Neural cell (in vitro differentiated cells): ENCODE measurements at regions not wholly inside any gene's neighbourhood (a gene's known extent, or its start where the extent isn't known, plus 50 kb on each side); places are given as distances from the start of the nearest gene placed in this dataset.

ENCODE experiments used
- H2AFZ ChIP-seq: fragments of 200-600, 300-800 bp; sonication (generic), shearing (Covaris generic); 2 replicates; pipeline ENCODE4 v1.6.0; 2014; ENCODE audit warnings: low read depth, mild to moderate bottlenecking, antibody characterized with exemption, low read length, moderate library complexity
- H3F3A ChIP-seq: fragments of 200-600 bp; shearing (Covaris generic); 2 replicates; pipeline ENCODE4 v1.6.1; 2016; ENCODE audit warnings: mild to moderate bottlenecking, moderate library complexity, mixed read lengths, antibody characterized with exemption, low read length; ENCODE audit not compliant: insufficient read depth, poor library complexity, severe bottlenecking
- H3K27ac ChIP-seq: fragments of 200-600, 300-800 bp; sonication (generic), shearing (Covaris generic); 2 replicates; pipeline ENCODE4 v1.5.1; 2014; ENCODE audit warnings: mild to moderate bottlenecking, low read length, moderate library complexity
- H3K27me3 ChIP-seq: fragments of 300-800, 200-600 bp; sonication (generic), shearing (Covaris generic); 2 replicates; pipeline ENCODE4 v1.6.0; 2014; ENCODE audit warnings: mild to moderate bottlenecking, low read depth, low read length, moderate library complexity; ENCODE audit not compliant: insufficient read depth
- H3K36me3 ChIP-seq: fragments of 300-800, 200-600 bp; sonication (generic), shearing (Covaris generic); 2 replicates; pipeline ENCODE4 v1.5.1; 2014; ENCODE audit warnings: mild to moderate bottlenecking, antibody characterized with exemption, low read length, moderate library complexity; ENCODE audit not compliant: insufficient read depth
- H3K4me2 ChIP-seq: fragments of 300-800, 200-600 bp; sonication (generic), shearing (Covaris generic); 2 replicates; pipeline ENCODE4 v1.6.0; 2014; ENCODE audit warnings: mild to moderate bottlenecking, low read length
- H3K4me3 ChIP-seq: fragments of 300-800, 200-600 bp; sonication (generic), shearing (Covaris generic); 2 replicates; pipeline ENCODE4 v1.5.1; 2014; ENCODE audit warnings: mild to moderate bottlenecking, low read length, moderate library complexity
- H3K79me2 ChIP-seq: fragments of 200-600 bp; shearing (Covaris generic); replicated peaks from 2 replicates; pipeline ENCODE4 v1.6.0; 2014; ENCODE audit warnings: mild to moderate bottlenecking, low read length, moderate library complexity; ENCODE audit not compliant: insufficient read depth
- H3K9ac ChIP-seq: fragments of 300-800, 200-600 bp; sonication (generic), shearing (Covaris generic); 2 replicates; pipeline ENCODE4 v1.6.1; 2016; ENCODE audit warnings: mild to moderate bottlenecking, low read length, mixed read lengths
- H3K9me2 ChIP-seq: fragments of 200-600 bp; shearing (Covaris generic); 2 replicates; pipeline ENCODE4 v1.6.1; 2016; ENCODE audit warnings: mild to moderate bottlenecking, low read length, mixed read lengths; ENCODE audit not compliant: insufficient read depth
- H3K9me3 ChIP-seq: fragments of 200-600, 300-800 bp; sonication (generic), shearing (Covaris generic); 2 replicates; pipeline ENCODE4 v1.6.1; 2016; ENCODE audit warnings: mild to moderate bottlenecking, mixed run types, low read length, moderate library complexity, mixed read lengths
- H4K20me1 ChIP-seq: fragments of 200-600 bp; shearing (Covaris generic); 2 replicates; pipeline ENCODE4 v1.6.1; 2016; ENCODE audit warnings: mild to moderate bottlenecking, mixed run types; ENCODE audit not compliant: insufficient read depth
- CTCF ChIP-seq: fragments of 450-650 bp; IDR thresholded peaks from 2 replicates; pipeline ENCODE4 v1.5.1; 2014; ENCODE audit warnings: antibody characterized with exemption, mild to moderate bottlenecking, moderate library complexity; ENCODE audit not compliant: poor library complexity, severe bottlenecking
- EP300 ChIP-seq: fragments of 450-650 bp; conservative IDR thresholded peaks from 2 replicates; pipeline ENCODE4 v1.6.1; 2014; ENCODE audit warnings: antibody characterized with exemption, mild to moderate bottlenecking, moderate library complexity; ENCODE audit not compliant: poor library complexity, severe bottlenecking
- EZH2 ChIP-seq: fragments of 200-600, 300-800 bp; shearing (Covaris generic), sonication (generic); IDR thresholded peaks from 2 replicates; pipeline ENCODE4 v1.6.1; 2014; ENCODE audit warnings: antibody characterized with exemption, low read length, borderline replicate concordance, mild to moderate bottlenecking; ENCODE audit not compliant: insufficient read depth, poor library complexity, severe bottlenecking
- MXI1 ChIP-seq: fragments of 450-650 bp; conservative IDR thresholded peaks from 2 replicates; pipeline ENCODE4 v1.6.1; 2014; ENCODE audit warnings: antibody characterized with exemption, mild to moderate bottlenecking; ENCODE audit not compliant: poor library complexity, severe bottlenecking
- POLR2AphosphoS5 ChIP-seq: IDR thresholded peaks from 2 replicates; pipeline ENCODE4 v1.6.1; 2012
- RAD21 ChIP-seq: fragments of 450-650 bp; conservative IDR thresholded peaks from 2 replicates; pipeline ENCODE4 v1.6.1; 2014; ENCODE audit warnings: antibody characterized with exemption, mild to moderate bottlenecking, moderate library complexity
- SMC3 ChIP-seq: fragments of 450-650 bp; conservative IDR thresholded peaks from 2 replicates; pipeline ENCODE4 v1.6.1; 2014; ENCODE audit warnings: antibody characterized with exemption, mild to moderate bottlenecking, moderate library complexity; ENCODE audit not compliant: poor library complexity
- TAF1 ChIP-seq: IDR thresholded peaks from 2 replicates; pipeline ENCODE4 v1.6.1; 2012; ENCODE audit warnings: low read depth
- TF ChIP-seq, protein P1 (sequence below): IDR thresholded peaks from 2 replicates; pipeline ENCODE4 v1.6.1; 2012; ENCODE audit warnings: borderline replicate concordance

DNA sequence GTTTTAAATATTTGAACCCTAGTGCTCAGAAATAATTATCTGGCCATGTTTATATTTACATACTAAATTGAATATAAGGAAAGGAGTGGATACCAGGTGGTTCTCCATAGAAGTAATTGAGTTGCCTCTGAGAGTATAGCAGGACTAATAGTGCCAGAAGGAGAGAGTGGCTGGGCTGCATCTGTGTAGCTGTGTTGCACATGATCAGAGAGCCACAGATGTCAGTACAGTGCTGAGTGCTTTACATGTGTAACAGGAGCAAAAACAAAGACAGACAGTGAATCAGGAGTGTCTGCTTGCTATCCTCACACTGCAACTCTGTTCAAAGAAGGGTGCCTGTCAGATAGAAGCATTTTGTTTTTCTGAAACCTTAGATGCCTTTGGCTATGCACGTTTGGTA, 353.9 kb upstream of the PAPPA start:
- no peak overlapping the region for H2AFZ ChIP-seq
- no peaks in the 10 kb centered on the region for H3K36me3 ChIP-seq
- H3K4me2 ChIP-seq, result no peak overlapping the region
- H3K4me3 ChIP-seq, result no peak overlapping the region
- no peak overlapping the region for H3K9ac ChIP-seq
- H3K9me3 ChIP-seq, result no peaks in the 10 kb centered on the region
- H3F3A ChIP-seq, result no peaks in the 10 kb centered on the region
- H3K27ac ChIP-seq, result no peak overlapping the region
- TF ChIP-seq MXI1 (no peak), TAF1 (no peak), POLR2AphosphoS5 (no peak), EP300 (no peak), RAD21 (no peak), SMC3 (no peak), EZH2 (no peak), CTCF (no peak)
- TF ChIP-seq, protein P1, sequence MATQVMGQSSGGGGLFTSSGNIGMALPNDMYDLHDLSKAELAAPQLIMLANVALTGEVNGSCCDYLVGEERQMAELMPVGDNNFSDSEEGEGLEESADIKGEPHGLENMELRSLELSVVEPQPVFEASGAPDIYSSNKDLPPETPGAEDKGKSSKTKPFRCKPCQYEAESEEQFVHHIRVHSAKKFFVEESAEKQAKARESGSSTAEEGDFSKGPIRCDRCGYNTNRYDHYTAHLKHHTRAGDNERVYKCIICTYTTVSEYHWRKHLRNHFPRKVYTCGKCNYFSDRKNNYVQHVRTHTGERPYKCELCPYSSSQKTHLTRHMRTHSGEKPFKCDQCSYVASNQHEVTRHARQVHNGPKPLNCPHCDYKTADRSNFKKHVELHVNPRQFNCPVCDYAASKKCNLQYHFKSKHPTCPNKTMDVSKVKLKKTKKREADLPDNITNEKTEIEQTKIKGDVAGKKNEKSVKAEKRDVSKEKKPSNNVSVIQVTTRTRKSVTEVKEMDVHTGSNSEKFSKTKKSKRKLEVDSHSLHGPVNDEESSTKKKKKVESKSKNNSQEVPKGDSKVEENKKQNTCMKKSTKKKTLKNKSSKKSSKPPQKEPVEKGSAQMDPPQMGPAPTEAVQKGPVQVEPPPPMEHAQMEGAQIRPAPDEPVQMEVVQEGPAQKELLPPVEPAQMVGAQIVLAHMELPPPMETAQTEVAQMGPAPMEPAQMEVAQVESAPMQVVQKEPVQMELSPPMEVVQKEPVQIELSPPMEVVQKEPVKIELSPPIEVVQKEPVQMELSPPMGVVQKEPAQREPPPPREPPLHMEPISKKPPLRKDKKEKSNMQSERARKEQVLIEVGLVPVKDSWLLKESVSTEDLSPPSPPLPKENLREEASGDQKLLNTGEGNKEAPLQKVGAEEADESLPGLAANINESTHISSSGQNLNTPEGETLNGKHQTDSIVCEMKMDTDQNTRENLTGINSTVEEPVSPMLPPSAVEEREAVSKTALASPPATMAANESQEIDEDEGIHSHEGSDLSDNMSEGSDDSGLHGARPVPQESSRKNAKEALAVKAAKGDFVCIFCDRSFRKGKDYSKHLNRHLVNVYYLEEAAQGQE, result no peak
- H4K20me1 ChIP-seq, result no peaks in the 10 kb centered on the region
- H3K27me3 ChIP-seq, result no peaks in the 10 kb centered on the region
- no peaks in the 10 kb centered on the region for H3K9me2 ChIP-seq
- no peaks in the 10 kb centered on the region for H3K79me2 ChIP-seq

DNA sequence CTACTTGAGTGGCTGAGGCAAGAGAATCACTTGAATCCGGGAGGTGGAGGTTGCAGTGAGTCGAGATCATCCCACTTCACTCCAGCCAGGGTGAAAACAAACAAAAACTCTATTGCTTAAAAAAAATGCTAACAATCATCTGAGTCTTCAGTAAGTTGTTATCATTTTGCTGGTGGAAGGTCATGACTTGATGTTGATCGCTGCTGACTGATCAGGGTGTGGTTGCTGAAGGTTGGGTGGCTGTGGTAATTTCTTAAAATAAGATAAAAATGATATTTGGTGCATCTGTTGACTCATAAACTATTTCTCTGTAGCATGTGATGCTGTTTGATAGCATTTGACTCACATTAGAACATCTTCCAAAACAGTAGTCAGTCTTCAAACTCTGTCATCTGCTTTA, 349.4 kb upstream of the PAPPA start:
- Histone ChIP-seq H3K36me3 (no peaks in the 10 kb centered on the region), H2AFZ (no peak overlapping the region)

More for the DNA sequence above, 349.4 kb upstream of the PAPPA start:
- H3K9me2 ChIP-seq, result no peaks in the 10 kb centered on the region
- H4K20me1 ChIP-seq, result no peaks in the 10 kb centered on the region
- H3K27me3 ChIP-seq, result no peaks in the 10 kb centered on the region
- H3K9ac ChIP-seq, result no peak overlapping the region
- H3F3A ChIP-seq, result no peaks in the 10 kb centered on the region
- H3K9me3 ChIP-seq, result no peaks in the 10 kb centered on the region
- no peak overlapping the region for H3K4me3 ChIP-seq
- H3K27ac ChIP-seq, result no peak overlapping the region
- H3K79me2 ChIP-seq, result no peaks in the 10 kb centered on the region
- no peak overlapping the region for H3K4me2 ChIP-seq
- TF ChIP-seq TAF1 (no peak), CTCF (no peak)
